ENCODE measurements at regions not wholly inside any gene's neighbourhood (a gene's known extent, or its start where the extent isn't known, plus 50 kb on each side); places are given as distances from the start of the nearest gene placed in this dataset.

DNA sequence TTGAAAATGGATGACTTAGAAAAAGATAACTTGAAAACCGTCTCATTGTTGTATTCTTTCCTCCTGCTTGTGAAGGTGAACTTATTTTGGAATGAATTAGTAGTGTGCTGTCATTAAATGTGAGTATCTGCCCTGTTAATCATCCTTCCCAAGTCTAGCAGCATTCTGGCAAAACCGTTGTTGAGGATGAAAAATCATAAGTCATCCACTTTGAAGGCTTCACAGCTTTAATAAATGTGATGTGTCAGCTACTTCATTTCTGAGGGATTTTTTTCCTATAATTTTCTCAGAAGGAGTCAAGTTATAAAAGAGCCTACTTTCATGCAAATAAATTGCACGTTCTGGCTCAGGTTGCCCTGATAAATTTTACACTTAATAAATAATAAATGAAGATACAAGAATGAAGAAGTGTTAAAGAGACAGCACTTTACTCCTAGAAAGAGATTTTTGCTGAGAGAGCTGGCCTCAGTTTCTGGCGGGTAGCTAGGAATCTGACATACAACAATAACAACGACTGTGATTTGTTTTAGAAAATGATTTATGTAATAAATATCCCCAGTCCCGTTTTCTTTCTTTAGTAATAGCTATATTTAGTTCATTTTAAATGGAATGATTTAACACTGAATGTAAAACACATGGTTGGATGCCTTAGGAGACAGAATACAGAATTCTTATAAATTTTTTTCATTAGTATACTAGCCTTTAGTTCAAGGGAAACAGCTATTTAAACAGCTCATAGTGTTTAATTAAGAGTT, 516.5 kb upstream of the KLF6 start:
- DNase-seq (ENCODE audit: low spot score in 2 of 2) (no peak), ATAC-seq (ENCODE audit: low read depth) (no peak)
- Mint-ChIP-seq H3K4me1 (no peaks in the 10 kb centered on the region), H3K36me3 (no peaks in the 10 kb centered on the region), H3K27me3 (peaks cover 2% of the 10 kb centered on the region), H3K9me3 (no peaks in the 10 kb centered on the region), H3K27ac (no peak overlapping the region), H3K4me3 (no peak overlapping the region)

DNA sequence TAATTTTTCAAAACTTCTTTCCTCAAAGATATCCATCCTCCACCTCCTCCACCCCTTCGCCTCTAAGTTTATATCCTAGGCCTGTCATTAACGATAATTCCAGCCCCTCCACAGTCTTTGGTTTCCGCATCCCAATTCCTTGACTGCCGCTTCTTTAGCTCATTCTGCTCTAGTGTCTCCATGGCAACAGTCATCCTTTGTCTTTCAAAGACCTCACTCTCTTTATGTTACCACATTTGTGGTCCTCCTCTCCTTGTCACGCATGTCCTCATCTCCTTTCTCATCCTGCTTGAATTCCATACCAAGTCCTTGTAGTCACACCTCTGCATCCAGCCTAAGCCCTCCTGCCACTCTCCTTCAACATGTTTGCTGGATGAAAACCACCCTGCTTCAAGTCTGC, 511.2 kb upstream of the KLF6 start:
- H3K27ac Mint-ChIP-seq, result no peak overlapping the region
- ATAC-seq (ENCODE audit: low read depth), result no peak
- no peaks in the 10 kb centered on the region for H3K27me3 Mint-ChIP-seq
- H3K36me3 Mint-ChIP-seq, result no peaks in the 10 kb centered on the region
- H3K4me1 Mint-ChIP-seq, result no peaks in the 10 kb centered on the region
- H3K4me3 Mint-ChIP-seq, result no peak overlapping the region
- H3K9me3 Mint-ChIP-seq, result no peaks in the 10 kb centered on the region
- DNase-seq (ENCODE audit: low spot score in 2 of 2), result no peak

DNA sequence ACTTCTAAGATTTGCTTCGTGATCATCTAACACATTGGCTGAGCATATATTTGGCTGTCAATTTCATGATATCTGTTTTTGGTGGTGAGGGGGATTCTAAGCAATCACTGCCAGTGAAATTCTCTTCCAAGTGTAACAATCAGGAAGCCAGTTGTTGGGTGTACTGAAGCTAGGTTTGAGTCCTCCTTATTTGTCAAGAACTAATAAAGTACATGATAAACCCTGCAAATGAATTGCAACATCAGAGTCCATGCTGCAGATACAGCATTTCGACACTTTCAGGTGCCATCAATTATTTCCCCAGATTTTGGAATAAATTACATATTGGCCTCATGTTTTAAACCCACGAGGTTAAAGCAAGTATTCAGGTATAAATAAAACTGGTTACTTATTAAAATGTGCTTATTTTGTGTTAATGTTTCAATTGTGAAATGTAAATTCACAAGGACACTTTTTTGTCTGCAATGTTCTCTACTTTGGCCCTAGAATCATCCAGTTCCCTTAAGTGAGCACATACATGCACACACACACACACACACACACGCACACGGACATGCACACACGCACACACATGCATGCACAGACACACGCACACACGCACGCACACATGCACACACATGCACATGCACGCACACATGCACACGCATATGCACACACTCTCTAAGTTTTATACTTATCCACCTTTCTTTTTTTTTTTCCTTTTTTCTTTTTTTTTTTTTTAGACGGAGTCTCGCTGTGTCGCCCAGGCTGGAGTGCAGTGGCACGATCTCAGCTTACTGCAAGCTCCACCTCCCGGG, 510.2 kb upstream of the KLF6 start:
- H3K9me3 Mint-ChIP-seq, result no peaks in the 10 kb centered on the region
- H3K4me1 Mint-ChIP-seq, result no peaks in the 10 kb centered on the region
- H3K36me3 Mint-ChIP-seq, result no peaks in the 10 kb centered on the region
- no peaks in the 10 kb centered on the region for H3K27me3 Mint-ChIP-seq
- ATAC-seq (ENCODE audit: low read depth) (no peak), DNase-seq (ENCODE audit: low spot score in 2 of 2) (no peak)
- H3K27ac Mint-ChIP-seq, result no peak overlapping the region
- H3K4me3 Mint-ChIP-seq, result no peak overlapping the region

DNA sequence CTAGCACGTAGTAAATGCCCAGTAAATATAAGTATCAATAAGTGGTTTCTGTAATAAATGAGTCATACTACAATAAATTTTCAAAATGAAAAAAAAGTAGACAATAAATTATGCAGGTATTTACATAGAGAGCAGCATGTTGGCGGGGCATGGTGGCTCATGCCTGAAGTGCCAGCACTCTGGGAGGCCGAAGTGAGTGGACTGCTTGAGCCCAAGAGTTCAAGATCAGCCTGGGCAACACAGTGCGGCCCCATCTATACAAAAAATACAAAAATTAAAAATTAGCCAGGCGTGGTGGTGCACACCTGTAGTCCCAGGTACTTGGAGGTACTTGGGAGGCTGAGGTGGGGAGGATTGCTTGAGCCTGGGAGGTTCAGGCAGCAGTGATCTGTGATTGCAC, 509.3 kb upstream of the KLF6 start:
- ATAC-seq (ENCODE audit: low read depth) (no peak), DNase-seq (ENCODE audit: low spot score in 2 of 2) (no peak)
- no peaks in the 10 kb centered on the region for H3K36me3 Mint-ChIP-seq
- H3K4me1 Mint-ChIP-seq, result no peaks in the 10 kb centered on the region
- H3K4me3 Mint-ChIP-seq, result no peak overlapping the region
- no peaks in the 10 kb centered on the region for H3K27me3 Mint-ChIP-seq
- no peaks in the 10 kb centered on the region for H3K9me3 Mint-ChIP-seq
- no peak overlapping the region for H3K27ac Mint-ChIP-seq

DNA sequence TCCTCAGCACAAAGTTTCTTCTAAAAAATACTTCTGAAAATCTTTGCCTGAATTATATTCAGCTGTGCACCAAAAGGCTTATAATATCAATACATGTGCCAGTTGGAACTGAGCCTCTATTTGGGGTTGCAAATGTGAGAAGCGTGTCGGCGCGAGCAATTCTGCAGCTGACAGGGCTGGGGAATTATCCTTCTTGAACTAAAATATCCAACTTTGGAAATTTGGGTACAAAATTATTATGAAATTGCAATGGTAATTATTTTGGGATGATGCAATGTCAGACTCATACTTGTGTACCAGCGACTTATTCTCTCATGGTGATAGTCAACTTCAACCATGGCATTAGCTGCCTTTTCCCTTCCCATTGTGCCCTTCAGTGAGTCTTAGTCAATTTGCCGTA, 507.0 kb upstream of the KLF6 start:
- Mint-ChIP-seq H3K4me3 (no peak overlapping the region), H3K4me1 (no peaks in the 10 kb centered on the region), H3K9me3 (no peaks in the 10 kb centered on the region), H3K36me3 (no peaks in the 10 kb centered on the region), H3K27ac (no peak overlapping the region), H3K27me3 (no peaks in the 10 kb centered on the region)
- DNase-seq (ENCODE audit: low spot score in 2 of 2) (no peak), ATAC-seq (ENCODE audit: low read depth) (no peak)

DNA sequence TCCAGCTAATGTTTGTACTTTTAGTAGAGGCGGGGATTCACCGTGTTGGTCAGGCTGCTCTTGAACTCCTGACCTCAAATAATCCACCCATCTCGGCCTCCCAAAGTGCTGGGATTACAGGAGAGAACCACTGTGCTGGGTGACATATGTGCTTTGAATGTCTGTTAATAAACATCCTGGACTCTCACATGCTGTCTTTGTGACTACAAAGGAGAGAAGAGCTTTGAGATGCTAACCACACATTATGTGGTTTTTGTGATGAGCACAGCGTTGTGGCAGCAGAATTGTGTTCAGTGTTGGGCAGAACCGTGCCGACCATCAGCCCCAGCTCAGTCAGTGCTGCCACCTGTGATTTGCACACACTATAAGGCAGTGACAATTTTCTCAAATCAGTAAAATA, 500.1 kb upstream of the KLF6 start:
- ATAC-seq (ENCODE audit: low read depth), result no peak

DNA sequence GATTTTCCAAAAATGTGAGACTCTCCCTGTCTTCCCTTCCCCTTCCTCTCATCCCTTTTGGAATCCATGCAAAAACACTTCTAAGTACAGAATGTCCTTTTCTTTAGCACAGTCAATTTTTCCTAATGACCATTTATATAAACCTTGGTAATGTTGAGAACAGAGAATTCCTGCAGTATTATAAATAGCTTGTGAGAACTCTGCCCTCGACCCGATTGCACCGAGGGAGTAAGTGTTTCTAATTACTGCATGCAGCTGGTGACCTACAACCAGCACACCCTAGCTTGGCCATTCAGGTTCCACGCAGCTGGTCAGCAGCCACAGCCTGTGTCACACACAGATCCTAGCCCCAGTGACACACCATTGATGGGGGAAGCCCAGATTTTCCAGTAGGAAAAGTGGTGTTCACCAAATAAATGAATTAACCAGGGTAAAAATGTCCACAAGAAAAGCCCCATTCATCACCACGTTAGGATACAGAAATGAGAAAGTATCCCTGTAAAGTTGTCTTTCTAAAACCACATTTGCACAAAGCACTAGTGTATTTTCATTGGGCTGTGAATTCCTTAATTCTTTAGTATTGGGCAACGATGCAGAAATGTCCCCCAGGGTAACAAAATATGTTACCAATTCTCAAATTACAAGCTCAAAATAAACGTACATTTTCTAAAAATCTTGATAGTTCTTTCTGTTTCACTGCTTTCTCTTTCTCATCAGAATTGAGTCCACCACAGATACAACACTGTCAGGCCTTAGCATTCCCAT, 499.0 kb upstream of the KLF6 start:
- H3K27ac Mint-ChIP-seq, result no peak overlapping the region
- ATAC-seq (ENCODE audit: low read depth), result no peak
- H3K27me3 Mint-ChIP-seq, result peaks cover 1% of the 10 kb centered on the region
- H3K4me3 Mint-ChIP-seq, result no peak overlapping the region
- H3K36me3 Mint-ChIP-seq, result no peaks in the 10 kb centered on the region
- peaks cover 2% of the 10 kb centered on the region for H3K4me1 Mint-ChIP-seq
- DNase-seq (ENCODE audit: low spot score in 2 of 2), result no peak
- no peaks in the 10 kb centered on the region for H3K9me3 Mint-ChIP-seq

More for the DNA sequence above, 500.1 kb upstream of the KLF6 start:
- Mint-ChIP-seq H3K4me3 (no peak overlapping the region), H3K36me3 (no peaks in the 10 kb centered on the region), H3K4me1 (peaks cover 2% of the 10 kb centered on the region), H3K9me3 (no peaks in the 10 kb centered on the region), H3K27ac (no peak overlapping the region), H3K27me3 (peaks cover 1% of the 10 kb centered on the region)
- DNase-seq (ENCODE audit: low spot score in 2 of 2), result no peak

DNA sequence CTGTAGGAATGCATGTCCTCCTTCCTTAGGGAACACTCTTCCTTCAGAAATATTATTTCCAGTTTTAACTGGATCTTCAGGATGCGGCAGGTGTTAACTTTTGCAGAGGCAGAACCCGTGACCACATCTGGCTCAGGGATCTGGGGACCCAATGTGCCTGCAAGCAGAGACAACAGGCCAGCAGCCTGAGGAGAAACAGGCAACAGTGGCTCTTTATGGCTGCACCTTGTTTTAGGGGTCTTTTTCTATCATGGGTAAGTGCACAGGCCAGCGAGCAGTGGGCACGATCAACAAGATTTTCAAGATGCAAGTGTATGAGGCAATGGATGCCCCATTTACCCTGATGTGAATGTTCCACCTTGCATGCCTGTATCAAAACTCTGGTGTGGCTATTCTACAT, 497.5 kb upstream of the KLF6 start:
- Mint-ChIP-seq H3K36me3 (no peaks in the 10 kb centered on the region), H3K27ac (no peak overlapping the region), H3K4me3 (no peak overlapping the region), H3K9me3 (no peaks in the 10 kb centered on the region), H3K4me1 (peaks cover 2% of the 10 kb centered on the region), H3K27me3 (peaks cover 1% of the 10 kb centered on the region)
- ATAC-seq (ENCODE audit: low read depth) (no peak), DNase-seq (ENCODE audit: low spot score in 2 of 2) (no peak)

DNA sequence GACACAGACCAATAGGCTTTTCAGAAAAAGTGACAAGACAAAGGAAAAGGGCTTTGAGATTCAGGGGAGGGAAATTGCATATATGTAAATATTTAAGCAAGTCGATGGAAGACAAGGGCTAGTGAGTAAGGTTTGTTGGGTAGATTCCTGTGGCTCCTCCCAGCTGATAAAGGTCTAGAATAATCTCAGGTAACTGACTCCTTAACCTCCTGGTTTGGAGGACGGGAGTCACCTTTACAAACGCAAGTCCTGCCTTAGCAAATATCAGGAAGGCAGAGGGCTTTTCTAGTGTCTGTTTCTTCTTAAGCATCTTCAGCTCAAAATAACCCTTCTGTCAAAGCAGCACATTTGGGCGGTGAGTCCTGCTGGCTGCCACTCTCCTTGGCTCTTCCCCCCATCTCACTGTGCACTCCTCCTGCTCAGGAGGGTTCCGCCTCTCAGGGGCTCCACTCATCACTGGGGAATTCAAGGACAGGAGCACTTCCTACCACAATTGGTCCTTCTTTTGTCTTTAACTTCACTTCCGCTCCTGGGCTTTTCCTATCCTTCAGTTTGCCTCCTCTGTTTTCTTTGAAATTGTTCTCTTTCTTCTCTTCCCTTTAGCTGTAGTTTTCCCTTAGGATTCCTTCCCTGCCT, 496.3 kb upstream of the KLF6 start:
- no peak overlapping the region for H3K4me3 Mint-ChIP-seq
- no peak overlapping the region for H3K27ac Mint-ChIP-seq
- H3K27me3 Mint-ChIP-seq, result peaks cover 1% of the 10 kb centered on the region
- no peaks in the 10 kb centered on the region for H3K9me3 Mint-ChIP-seq
- DNase-seq (ENCODE audit: low spot score in 2 of 2), result no peak
- H3K36me3 Mint-ChIP-seq, result no peaks in the 10 kb centered on the region
- no peak for ATAC-seq (ENCODE audit: low read depth)
- H3K4me1 Mint-ChIP-seq, result peaks cover 2% of the 10 kb centered on the region

DNA sequence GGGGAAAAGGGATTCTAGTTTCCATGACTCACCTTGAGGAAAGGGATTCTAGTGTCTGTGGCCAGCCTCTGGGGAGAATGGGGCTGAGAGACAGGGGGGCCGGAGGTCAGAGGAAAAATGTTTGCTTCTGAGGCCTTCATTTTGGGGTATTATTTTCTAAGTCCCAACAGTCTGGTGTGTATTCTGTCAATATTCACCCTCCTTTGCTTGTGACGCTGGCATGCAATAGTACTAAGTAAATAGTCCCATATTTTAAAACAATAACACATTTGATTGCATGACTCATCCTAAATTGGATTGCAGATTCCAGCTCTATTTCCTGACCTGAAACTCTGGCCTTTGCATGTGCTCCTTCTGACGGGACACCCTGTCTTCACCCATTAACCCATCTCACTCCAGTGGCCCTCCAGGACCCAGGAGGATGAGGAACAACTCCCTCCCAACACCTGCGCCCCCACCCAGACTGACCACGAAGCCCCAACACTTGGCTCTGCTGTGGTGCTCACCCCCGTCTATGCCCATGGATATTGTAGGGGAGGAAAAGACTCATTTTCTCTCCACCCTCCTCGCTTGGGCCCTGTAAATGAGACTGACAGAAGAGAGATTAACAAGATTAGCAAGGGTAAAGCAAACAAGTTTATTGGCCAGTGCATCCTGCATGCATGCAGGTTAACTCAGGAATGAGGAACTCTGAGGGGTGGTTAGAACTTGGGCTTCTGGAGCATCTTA, 495.6 kb upstream of the KLF6 start:
- H3K36me3 Mint-ChIP-seq, result no peaks in the 10 kb centered on the region
- no peak for DNase-seq (ENCODE audit: low spot score in 2 of 2)
- no peak overlapping the region for H3K27ac Mint-ChIP-seq
- H3K4me1 Mint-ChIP-seq, result no peaks in the 10 kb centered on the region
- no peak overlapping the region for H3K4me3 Mint-ChIP-seq
- H3K27me3 Mint-ChIP-seq, result peaks cover 1% of the 10 kb centered on the region
- H3K9me3 Mint-ChIP-seq, result no peaks in the 10 kb centered on the region
- ATAC-seq (ENCODE audit: low read depth), result no peak

DNA sequence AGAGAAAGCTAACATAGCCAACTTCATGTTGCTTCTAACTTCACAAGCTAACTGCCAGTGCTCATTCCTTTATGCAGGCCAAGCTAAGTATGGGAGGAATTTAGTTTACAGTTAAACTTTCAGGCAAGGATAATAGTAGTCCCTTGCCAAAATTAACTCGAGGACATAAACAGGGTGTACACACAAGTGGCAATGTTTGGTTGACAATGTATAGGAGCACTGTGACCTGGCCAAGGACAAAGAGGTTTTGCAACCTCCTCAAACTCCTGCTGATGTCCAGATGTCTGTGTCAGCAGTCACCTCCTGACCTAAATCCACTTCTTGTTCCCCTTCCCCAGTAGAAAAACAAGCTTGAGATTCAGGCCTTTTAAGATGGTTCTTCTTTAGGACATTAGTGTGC, 494.6 kb upstream of the KLF6 start:
- ATAC-seq (ENCODE audit: low read depth), result no peak
- H3K36me3 Mint-ChIP-seq, result no peaks in the 10 kb centered on the region
- H3K4me3 Mint-ChIP-seq, result no peak overlapping the region
- peaks cover 1% of the 10 kb centered on the region for H3K27me3 Mint-ChIP-seq
- H3K9me3 Mint-ChIP-seq, result no peaks in the 10 kb centered on the region
- DNase-seq (ENCODE audit: low spot score in 2 of 2), result no peak
- no peaks in the 10 kb centered on the region for H3K4me1 Mint-ChIP-seq
- H3K27ac Mint-ChIP-seq, result no peak overlapping the region

DNA sequence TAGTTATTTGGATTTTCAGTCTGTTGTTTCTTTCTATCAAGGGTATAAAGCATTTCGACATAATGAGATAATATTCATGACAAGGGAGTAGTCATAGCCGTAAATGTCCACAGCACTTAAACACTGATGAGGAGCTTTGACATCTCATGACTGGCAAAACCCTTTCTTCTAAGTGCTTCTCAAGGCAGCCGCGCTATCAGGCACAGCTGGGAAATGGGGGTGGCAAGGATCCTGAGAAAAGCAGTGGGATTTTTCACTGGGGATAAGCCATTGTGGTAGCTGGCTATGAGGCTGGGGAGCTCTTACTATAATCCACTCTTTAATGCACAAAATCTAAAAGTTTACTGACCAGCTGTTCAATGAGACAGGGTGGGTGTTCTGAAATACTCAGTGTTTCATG, 493.2 kb upstream of the KLF6 start:
- H3K27ac Mint-ChIP-seq, result no peak overlapping the region
- no peaks in the 10 kb centered on the region for H3K36me3 Mint-ChIP-seq
- DNase-seq (ENCODE audit: low spot score in 2 of 2), result no peak
- H3K9me3 Mint-ChIP-seq, result no peaks in the 10 kb centered on the region
- H3K27me3 Mint-ChIP-seq, result peaks cover 4% of the 10 kb centered on the region
- H3K4me3 Mint-ChIP-seq, result no peak overlapping the region
- ATAC-seq (ENCODE audit: low read depth), result no peak
- no peaks in the 10 kb centered on the region for H3K4me1 Mint-ChIP-seq

DNA sequence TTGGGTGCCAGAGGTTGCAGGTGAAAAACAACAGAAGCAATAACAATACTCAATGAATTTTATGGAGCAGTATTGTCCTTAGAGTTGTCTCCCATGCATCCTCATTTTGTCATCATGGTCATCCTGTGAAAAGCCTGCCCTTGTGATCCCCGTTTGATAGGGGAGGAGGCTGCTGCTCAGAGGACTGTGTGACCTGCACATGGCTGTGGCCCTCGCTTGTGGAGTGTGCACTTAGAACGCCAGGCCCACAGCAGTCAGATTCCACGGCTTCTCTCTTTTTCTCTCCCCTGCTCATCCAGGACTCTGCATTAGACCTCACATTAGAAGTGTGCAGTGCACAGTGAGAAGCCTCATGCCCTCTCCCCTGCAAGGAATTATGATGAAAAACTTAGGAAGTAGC, 491.1 kb upstream of the KLF6 start:
- ATAC-seq (ENCODE audit: low read depth) (no peak), DNase-seq (ENCODE audit: low spot score in 2 of 2) (no peak)
- Mint-ChIP-seq H3K27ac (no peak overlapping the region), H3K36me3 (no peaks in the 10 kb centered on the region), H3K9me3 (no peaks in the 10 kb centered on the region), H3K4me1 (no peaks in the 10 kb centered on the region), H3K4me3 (no peak overlapping the region), H3K27me3 (peaks cover 2% of the 10 kb centered on the region)

Measured in memory B cell (primary cell).